ENCODE measurements at regions not wholly inside any gene's neighbourhood (a gene's known extent, or its start where the extent isn't known, plus 50 kb on each side); places are given as distances from the start of the nearest gene placed in this dataset.
"Not testable (repeated sequence)": the region's sequence is repeated elsewhere in the genome, so short reads cannot be mapped to it uniquely, and the experiment has no call there.

GRCh38 chr14:99036611-99037293 is 235.2 kb downstream of the BCL11B start:
- intact Hi-C loops (cut with DNase I): no loop called here
- DNase-seq (ENCODE audit: low spot score): no peak

GRCh38 chr14:99037326-99037725 is 234.7 kb downstream of the BCL11B start:
- DNase-seq (ENCODE audit: low spot score); intact Hi-C loops (cut with DNase I): not testable (repeated sequence)

- DNase-seq (ENCODE audit: low spot score): no peak
- intact Hi-C loops (cut with DNase I): no loop called here
Measured at GRCh38 chr14:99037777-99038430, 234.1 kb downstream of the BCL11B start.

- no peak for DNase-seq (ENCODE audit: low spot score)
- intact Hi-C loops (cut with DNase I): no loop called here
Measured at GRCh38 chr14:99038431-99038820, 233.6 kb downstream of the BCL11B start.

- DNase-seq (ENCODE audit: low spot score): no peak
- intact Hi-C loops (cut with DNase I): no loop called here
Measured at GRCh38 chr14:99039331-99040041, 232.5 kb downstream of the BCL11B start.

GRCh38 chr14:99040052-99040451 is 231.9 kb downstream of the BCL11B start:
- intact Hi-C loops (cut with DNase I): no loop called here
- no peak for DNase-seq (ENCODE audit: low spot score)

- intact Hi-C loops (cut with DNase I): no loop called here
- no peak for DNase-seq (ENCODE audit: low spot score)
Measured at GRCh38 chr14:99040711-99041110, 231.3 kb downstream of the BCL11B start.

GRCh38 chr14:99041141-99041819 is 230.7 kb downstream of the BCL11B start:
- intact Hi-C loops (cut with DNase I): no loop called here
- DNase-seq (ENCODE audit: low spot score): peak; percentile 24

GRCh38 chr14:99041820-99042174 is 230.2 kb downstream of the BCL11B start:
- no peak for DNase-seq (ENCODE audit: low spot score)
- intact Hi-C loops (cut with DNase I): no loop called here

GRCh38 chr14:99042381-99043266 is 229.4 kb downstream of the BCL11B start:
- intact Hi-C loops (cut with DNase I): no loop called here
- no peak for DNase-seq (ENCODE audit: low spot score)

- DNase-seq (ENCODE audit: low spot score): no peak
- intact Hi-C loops (cut with DNase I): no loop called here
Measured at GRCh38 chr14:99043267-99043615, 228.8 kb downstream of the BCL11B start.

GRCh38 chr14:99043756-99044155 is 228.2 kb downstream of the BCL11B start:
- intact Hi-C loops (cut with DNase I): no loop called here
- no peak for DNase-seq (ENCODE audit: low spot score)

- no peak for DNase-seq (ENCODE audit: low spot score)
- intact Hi-C loops (cut with DNase I): no loop called here
Measured at GRCh38 chr14:99047441-99048031, 224.5 kb downstream of the BCL11B start.

- intact Hi-C loops (cut with DNase I): no loop called here
Measured at GRCh38 chr14:99050309-99050708, 221.7 kb downstream of the BCL11B start.

GRCh38 chr14:99052467-99052866 is 219.5 kb downstream of the BCL11B start:
- no peak for DNase-seq (ENCODE audit: low spot score)
- intact Hi-C loops (cut with DNase I): no loop called here

More at GRCh38 chr14:99050309-99050708, 221.7 kb downstream of the BCL11B start:
- DNase-seq (ENCODE audit: low spot score): no peak

GRCh38 chr14:99055019-99055418 is 217.0 kb downstream of the BCL11B start:
- peak; percentile 29 for DNase-seq (ENCODE audit: low spot score)

GRCh38 chr14:99055816-99056215 is 216.2 kb downstream of the BCL11B start:
- DNase-seq (ENCODE audit: low spot score): no peak
- intact Hi-C loops (cut with DNase I): no loop called here

More at GRCh38 chr14:99055019-99055418, 217.0 kb downstream of the BCL11B start:
- intact Hi-C loops (cut with DNase I): no loop called here

GRCh38 chr14:99057576-99058083 is 214.4 kb downstream of the BCL11B start:
- intact Hi-C loops (cut with DNase I): no loop called here
- peak; percentile 67 for DNase-seq (ENCODE audit: low spot score)

GRCh38 chr14:99058542-99058941 is 213.5 kb downstream of the BCL11B start:
- intact Hi-C loops (cut with DNase I): no loop called here
- DNase-seq (ENCODE audit: low spot score): peak; percentile 59
